ENCODE measurements at regions not wholly inside any gene's neighbourhood (a gene's known extent, or its start where the extent isn't known, plus 50 kb on each side); places are given as distances from the start of the nearest gene placed in this dataset.
A peak's percentile ranks its signal among the peaks of the same experiment; 100 is the strongest.

DNA sequence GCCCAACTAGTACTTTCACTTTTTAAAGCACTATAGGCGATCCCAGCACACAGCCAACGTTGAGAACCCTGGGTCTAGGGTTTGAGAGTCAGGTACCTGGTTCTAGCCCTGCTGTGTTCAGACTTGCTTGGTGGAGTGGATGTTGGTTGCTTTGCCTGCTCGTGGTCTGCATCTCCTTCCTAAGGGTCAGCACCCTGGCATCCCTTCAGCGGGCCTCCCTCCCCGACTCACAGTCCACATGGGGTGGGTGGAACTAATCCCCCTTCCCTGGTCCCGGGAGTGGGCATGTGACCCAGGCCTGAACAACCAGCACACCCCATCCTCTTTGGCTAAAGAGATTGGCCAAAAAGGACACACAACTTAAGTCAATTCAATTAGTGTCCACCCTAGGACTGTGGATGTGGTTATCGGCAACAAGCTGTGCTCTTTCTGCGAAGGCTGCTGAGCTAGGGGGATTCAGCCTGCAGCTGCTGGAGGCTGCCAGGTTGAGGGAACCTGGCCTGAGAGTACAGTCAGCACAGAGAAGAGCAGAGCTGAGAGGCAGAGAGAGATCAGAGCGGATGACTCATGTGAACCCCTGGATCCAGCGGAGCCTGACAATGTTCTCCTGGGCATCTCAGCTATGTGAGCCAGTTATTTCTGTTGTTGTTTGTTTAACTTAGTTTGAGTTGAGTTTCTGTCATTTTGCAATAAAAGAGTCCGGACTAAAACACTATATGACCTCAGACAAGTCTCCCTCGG, 138.9 kb downstream of the ACTL8 start:
- Histone ChIP-seq H3K27ac (no peak overlapping the region), H3K36me3 (no peaks in the 10 kb centered on the region), H3K27me3 (no peaks in the 10 kb centered on the region), H3K4me3 (no peak overlapping the region), H3K9me3 (ENCODE audit: low read depth) (no peaks in the 10 kb centered on the region), H3K4me1 (ENCODE audit: low read depth) (no peaks in the 10 kb centered on the region)
- DNase-seq (ENCODE audit: low read depth in 1 of 2, low spot score in 1 of 2) = no peak
- TF ChIP-seq CTCF (IDR thresholded peaks at IDR 0.05; ENCODE audit: low read depth, low read length) = no peak

DNA sequence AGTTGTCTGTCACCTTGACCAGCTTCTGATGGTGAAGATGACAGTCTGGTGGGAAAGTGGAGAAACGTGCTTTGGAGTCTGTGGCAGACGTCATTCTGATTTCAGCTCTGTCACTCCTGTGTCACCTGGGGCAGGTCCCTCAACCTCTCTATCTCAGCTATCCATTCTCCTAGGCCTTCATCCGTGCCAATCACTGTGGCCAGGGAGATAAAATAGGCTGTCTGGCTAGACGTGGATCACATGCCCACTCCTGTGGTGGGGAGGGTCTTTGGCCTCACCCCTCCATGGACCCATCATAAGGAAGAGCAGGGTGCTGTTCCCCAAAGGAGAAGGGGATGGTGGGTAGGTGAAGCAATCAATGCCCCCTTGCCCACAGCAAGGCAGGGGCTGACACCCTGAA, 140.3 kb downstream of the ACTL8 start:
- Histone ChIP-seq H3K27ac (no peak overlapping the region), H3K36me3 (no peaks in the 10 kb centered on the region), H3K27me3 (no peaks in the 10 kb centered on the region), H3K4me3 (no peak overlapping the region), H3K9me3 (ENCODE audit: low read depth) (no peaks in the 10 kb centered on the region), H3K4me1 (ENCODE audit: low read depth) (no peaks in the 10 kb centered on the region)
- no peak for TF ChIP-seq CTCF (IDR thresholded peaks at IDR 0.05; ENCODE audit: low read depth, low read length)
- no peak for DNase-seq (ENCODE audit: low read depth in 1 of 2, low spot score in 1 of 2)

DNA sequence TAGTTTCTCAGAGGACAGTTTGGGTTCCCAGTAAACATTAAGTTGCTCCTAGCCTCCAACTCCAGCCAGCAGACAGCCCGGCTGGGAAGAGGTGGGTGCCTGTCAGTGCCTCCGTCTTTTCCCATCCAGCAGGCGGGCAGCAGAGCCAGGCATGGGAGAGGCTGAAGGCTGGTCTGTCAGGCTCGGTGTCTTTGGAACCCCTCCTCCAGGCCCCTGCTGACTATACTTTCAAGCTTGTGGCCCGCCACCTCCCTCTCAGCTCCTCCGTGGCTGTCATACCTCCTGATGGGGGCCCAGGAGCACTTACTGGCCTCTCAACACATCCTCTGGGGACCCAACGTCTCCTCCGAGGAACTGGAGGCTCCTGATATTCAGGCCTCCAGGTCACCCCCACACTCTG, 140.9 kb downstream of the ACTL8 start:
- H3K9me3 ChIP-seq (ENCODE audit: low read depth) = no peaks in the 10 kb centered on the region
- TF ChIP-seq CTCF (IDR thresholded peaks at IDR 0.05; ENCODE audit: low read depth, low read length) = no peak

DNA sequence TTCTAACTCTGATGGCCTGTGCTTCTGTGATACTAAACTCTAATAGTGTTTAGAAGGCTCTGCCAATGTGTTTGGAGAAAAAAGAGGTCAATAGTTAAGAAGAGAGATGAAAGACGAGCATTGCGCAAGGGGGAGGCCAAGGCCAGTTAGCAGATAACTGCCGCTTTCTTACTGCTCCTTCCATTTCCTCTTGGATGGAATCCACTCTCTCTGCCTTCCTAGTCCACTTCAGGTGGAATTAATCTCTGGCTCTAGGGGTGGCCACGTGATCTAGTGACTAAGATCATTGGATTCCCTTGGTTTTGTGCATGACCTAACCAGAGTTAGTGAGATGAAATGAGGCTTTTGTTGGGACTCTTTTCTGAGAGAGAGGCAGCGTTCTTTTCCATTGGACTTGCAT, 148.3 kb downstream of the ACTL8 start:
- H3K27me3 ChIP-seq = peaks cover 13% of the 10 kb centered on the region
- peak in 1 of 2 donors; percentile 22 for DNase-seq (ENCODE audit: low read depth in 1 of 2, low spot score in 1 of 2)

More for the DNA sequence above, 140.9 kb downstream of the ACTL8 start:
- no peak for DNase-seq (ENCODE audit: low read depth in 1 of 2, low spot score in 1 of 2)
- H3K4me3 ChIP-seq = no peak overlapping the region
- peaks cover 4% of the 10 kb centered on the region for H3K27me3 ChIP-seq
- H3K4me1 ChIP-seq (ENCODE audit: low read depth) = no peaks in the 10 kb centered on the region
- no peaks in the 10 kb centered on the region for H3K36me3 ChIP-seq
- no peak overlapping the region for H3K27ac ChIP-seq

DNA sequence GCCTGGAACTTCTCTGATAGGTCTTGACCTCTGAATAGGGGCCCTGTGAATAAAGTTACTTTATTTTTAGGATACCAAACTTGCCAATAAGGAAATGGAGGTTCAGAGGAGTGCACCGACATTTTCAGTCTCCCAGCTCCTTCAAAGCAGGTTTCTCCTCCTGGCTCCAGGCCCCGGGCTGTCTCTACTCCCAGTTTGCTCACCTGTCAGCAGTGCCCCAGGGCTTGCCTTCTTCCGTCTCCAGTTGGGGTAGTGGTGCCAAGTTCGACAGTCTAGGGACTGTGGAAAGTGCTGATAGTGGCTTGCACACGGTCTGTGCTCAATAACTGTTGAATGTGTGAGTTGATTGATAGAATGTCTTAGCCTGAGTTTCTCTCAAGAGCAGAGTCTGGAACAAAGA, 149.2 kb downstream of the ACTL8 start:
- H3K9me3 ChIP-seq (ENCODE audit: low read depth) = no peaks in the 10 kb centered on the region
- no peaks in the 10 kb centered on the region for H3K4me1 ChIP-seq (ENCODE audit: low read depth)
- TF ChIP-seq CTCF (IDR thresholded peaks at IDR 0.05; ENCODE audit: low read depth, low read length) = no peak
- H3K36me3 ChIP-seq = no peaks in the 10 kb centered on the region
- H3K27me3 ChIP-seq = peaks cover 13% of the 10 kb centered on the region
- no peak overlapping the region for H3K27ac ChIP-seq
- no peak overlapping the region for H3K4me3 ChIP-seq
- no peak for DNase-seq (ENCODE audit: low read depth in 1 of 2, low spot score in 1 of 2)

More for the DNA sequence above, 148.3 kb downstream of the ACTL8 start:
- TF ChIP-seq CTCF (IDR thresholded peaks at IDR 0.05; ENCODE audit: low read depth, low read length) = no peak
- Histone ChIP-seq H3K36me3 (no peaks in the 10 kb centered on the region), H3K9me3 (ENCODE audit: low read depth) (no peaks in the 10 kb centered on the region), H3K4me1 (ENCODE audit: low read depth) (no peaks in the 10 kb centered on the region), H3K27ac (no peak overlapping the region), H3K4me3 (no peak overlapping the region)
